GM23338 (cell line): ENCODE measurements at regions not wholly inside any gene's neighbourhood (a gene's known extent, or its start where the extent isn't known, plus 50 kb on each side); places are given as distances from the start of the nearest gene placed in this dataset.

Experiments used
- ETS1 ChIP-seq: IDR thresholded peaks from 2 replicates; pipeline ENCODE4 v1.6.1; 2016; ENCODE audit warnings: antibody characterized with exemption
- NANOG ChIP-seq: IDR thresholded peaks from 2 replicates; pipeline ENCODE4 v1.6.1; 2016; ENCODE audit warnings: antibody characterized with exemption, borderline replicate concordance
- REST ChIP-seq: IDR thresholded peaks from one replicate; pipeline ENCODE4 v1.6.1; 2018; ENCODE audit warnings: antibody characterized with exemption; ENCODE audit not compliant: unreplicated experiment
- ZNF331 ChIP-seq: fragments of 250-450 bp; sonication (Bioruptor Pico); IDR thresholded peaks from 2 replicates; pipeline ENCODE4 v1.5.0; 2020; ENCODE audit warnings: low read depth, mild to moderate bottlenecking, moderate library complexity
- ZNF462 ChIP-seq: fragments of 250-450 bp; sonication (Bioruptor Pico); IDR thresholded peaks from 2 replicates; pipeline ENCODE4 v1.5.0; 2020; ENCODE audit warnings: mild to moderate bottlenecking, moderate library complexity

GRCh38 chr10:131576341-131577177 is 265.0 kb upstream of the TCERG1L start (continued):
- no peak for TF ChIP-seq REST
- TF ChIP-seq ETS1, result no peak
- no peak for TF ChIP-seq ZNF462 (CRISPR knock-in tag)
- no peak for TF ChIP-seq NANOG
- no peak for TF ChIP-seq ZNF331 (CRISPR knock-in tag)
